DMS53 (cell line): ENCODE measurements at regions not wholly inside any gene's neighbourhood (a gene's known extent, or its start where the extent isn't known, plus 50 kb on each side); places are given as distances from the start of the nearest gene placed in this dataset.
A peak's percentile ranks its signal among the peaks of the same experiment; 100 is the strongest.
"Not testable (repeated sequence)": the region's sequence is repeated elsewhere in the genome, so short reads cannot be mapped to it uniquely, and the experiment has no call there.

ENCODE experiments used
- DNase-seq: peaks from one replicate; lab custom pipeline; 2025; lab: John Stamatoyannopoulos, UW

DNA sequence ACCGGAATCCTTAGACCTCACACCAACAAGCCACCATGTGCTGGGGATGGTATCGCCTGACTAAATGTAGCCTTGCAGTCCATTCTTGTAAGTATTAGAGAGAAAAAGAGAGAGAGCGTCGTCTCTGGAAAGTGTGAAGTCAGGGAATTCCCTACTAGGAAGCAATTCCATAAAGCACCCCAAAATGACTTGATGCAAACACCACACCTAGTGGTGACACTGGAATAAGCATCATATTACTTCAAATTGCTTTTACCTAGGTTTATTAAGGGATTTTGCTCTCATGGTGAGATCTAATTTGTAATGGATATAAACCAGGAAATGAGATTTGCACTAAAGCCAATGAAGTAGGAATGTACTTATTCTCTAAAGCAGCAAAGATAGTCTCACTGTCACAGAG, 111.4 kb upstream of the METTL9 start:
- DNase-seq, result not testable (repeated sequence)

DNA sequence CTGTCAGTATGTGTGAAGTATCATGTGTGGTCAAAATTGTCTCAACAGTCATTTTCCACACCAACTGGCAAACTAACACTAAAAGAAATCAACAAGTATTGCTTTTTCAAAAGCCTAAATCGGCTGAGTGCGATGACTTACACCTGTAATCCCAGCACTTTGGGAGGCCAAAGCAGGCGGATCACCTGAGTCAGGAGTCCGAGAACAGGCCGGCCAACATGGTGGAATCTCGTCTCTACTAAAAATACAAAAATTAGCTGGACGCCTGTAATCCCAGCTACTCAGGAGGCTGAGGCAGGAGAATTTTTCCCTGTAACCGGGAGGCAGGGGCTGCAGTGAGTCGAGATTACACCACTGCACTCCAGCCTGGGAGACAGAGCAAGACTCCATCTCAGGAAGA, 100.3 kb upstream of the METTL9 start:
- DNase-seq, result not testable (repeated sequence)

DNA sequence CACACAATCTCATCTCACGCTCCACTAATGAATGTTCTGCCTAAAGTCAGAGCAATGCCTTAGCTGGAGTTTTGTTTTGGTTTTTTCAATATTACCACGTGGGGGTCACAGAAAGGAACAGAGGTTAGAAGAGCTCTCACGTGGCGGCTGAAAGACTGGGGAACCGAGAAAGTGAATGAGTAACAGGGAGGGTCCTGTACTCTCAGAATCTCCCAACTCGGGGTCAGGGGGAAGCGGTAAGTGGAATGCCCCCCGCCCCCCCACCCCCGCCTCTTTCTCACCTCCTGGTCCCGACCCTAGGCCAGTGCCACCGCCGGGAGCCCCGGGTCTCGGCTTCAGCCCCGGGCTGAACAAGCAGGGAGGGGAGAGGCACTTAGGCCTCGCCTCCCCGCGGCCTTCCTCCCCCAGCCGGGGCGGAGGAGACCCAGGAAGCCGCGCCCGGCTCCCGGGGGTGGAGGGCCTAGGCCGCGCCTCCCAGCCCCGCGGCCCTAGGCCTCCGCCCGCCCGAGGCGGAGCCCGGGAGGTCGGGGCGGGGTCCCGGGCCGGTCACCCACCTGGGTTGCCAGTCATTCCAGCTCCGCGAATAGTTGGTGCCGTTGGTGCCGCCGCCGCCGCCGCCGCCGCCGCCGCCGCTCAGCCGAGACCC, 98.0 kb upstream of the METTL9 start:
- peak; percentile 87 for DNase-seq

DNA sequence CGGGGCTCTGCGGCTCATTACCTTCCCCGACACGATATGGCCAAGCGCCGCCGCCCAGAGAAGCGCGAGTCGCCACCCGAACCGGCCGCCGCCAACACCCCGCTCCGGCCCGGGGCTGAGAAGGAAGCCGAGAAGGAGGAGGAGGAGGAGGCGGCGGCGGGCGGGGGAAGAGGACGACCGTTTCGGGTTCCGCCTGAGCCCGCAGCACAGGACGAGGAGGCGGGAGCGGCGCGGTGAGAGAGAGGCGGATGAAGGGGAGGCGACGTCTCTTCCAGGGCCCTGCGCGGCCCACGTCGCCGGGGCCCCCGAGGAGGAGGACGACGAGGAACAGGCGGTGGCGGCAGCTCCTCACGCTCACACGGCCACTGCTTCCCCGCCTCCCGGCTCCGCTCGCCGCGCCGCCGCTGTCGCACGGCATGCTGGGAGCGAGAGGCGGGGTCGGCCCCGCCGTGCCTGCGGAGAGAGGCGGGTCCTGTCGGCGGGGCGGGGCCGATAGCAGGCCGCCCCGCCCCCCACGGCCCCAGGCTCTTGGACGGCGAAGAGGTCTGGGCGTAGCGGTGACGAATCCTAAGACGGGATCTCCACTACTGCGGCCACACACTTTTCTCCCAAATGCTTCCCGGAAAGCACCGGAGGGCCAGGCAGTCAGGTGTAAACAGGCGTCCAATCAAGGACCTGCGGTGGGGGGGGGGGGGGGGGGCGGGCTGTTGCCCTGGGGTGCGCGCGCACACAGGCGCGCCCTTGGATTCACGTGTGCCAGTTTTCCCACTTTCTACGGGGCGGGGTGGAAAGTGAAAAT, 97.3 kb upstream of the METTL9 start:
- peak; percentile 99 for DNase-seq

DNA sequence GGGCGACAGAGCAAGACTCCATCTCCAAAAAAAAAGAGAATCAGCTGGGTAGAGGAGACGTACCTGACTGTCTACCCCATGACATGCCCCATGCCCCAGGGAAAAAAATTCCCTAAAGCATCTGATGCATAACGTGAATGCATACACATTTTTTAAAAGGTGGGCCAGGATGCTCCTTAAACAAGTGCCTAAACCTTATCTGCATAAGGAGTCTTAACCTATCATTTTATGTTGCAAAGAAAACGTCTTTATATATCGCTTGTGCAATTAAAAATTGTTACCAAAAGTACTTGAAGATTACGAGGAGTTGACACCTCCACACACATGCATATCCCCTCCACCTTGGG, 95.8 kb upstream of the METTL9 start:
- DNase-seq, result not testable (repeated sequence)

DNA sequence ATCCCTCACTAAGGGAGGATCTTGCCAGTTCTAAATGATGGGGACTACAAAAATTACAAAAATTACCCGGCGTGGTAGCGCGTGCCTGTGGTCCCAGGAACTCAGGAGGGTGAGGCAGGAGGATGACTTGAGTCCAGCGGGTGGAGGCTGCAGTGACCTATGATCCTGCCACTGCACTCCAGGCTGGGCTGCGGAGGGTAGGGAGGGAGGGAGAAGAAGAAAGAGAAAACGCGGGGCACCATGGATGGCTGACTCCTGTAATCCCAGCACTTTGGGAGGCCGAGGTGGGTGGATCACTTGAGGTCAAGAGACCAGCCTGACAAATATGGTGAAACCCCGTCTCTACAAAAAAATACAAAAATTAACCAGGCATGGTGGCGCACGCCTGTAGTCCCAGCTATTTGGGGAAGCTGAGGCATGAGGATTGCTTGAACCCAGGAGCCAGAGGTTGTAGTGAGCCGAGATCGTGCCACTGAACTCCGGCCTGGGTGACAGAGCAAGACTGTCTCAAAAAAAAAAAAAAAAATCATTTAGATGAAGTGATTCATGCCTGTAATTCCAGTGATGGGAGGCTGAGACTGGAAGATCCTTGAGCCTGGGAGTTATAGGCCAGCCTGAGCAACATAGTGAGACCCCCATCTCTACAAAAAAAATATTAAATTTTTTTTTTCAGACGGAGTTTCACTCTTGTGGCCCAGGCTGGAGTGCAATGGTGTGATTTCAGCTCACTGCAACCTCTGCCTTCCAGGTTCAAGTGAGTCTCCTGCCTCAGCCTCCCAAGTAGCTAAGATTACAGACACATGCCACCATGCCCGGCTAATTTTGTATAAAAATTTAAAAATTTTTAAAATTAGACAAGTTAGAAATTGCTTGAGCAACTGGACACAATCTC, 95.2 kb upstream of the METTL9 start:
- DNase-seq, result not testable (repeated sequence)

DNA sequence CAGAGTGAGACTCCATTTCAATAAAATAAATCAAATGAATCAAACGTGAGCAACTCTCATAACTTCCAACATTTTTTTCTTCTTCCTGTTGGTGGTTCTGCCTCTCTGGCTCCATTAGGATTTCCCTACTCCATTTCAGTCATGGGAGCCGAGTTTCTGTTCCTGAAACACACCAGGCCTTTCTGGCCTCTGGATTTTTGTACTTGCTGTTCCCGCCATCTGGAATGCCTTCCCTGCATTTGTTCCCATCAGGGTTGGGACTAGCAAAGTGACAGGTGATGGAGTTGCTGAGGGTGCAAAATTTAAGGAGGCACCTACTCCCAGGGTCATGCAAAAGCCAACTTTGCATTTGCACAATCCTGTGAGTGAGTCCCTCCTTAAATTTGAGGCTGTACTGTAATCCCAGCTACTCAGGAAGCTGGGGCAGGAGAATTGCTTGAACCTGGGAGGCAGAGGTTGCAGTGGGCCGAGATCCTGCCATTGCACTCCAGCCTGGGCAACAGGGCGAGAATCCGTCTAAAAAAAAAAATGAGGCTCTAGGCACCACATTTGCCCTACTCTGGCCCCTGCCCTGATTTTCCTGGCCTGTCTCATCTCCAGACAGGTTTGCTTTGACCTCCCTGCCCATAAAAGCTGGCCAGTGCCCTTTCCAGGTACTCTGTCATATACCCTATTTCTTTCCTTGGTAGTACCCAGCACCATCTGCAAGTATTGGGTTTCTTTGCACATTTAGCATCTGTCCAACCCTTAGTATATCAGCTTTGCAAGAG, 93.4 kb upstream of the METTL9 start:
- DNase-seq, result not testable (repeated sequence)

DNA sequence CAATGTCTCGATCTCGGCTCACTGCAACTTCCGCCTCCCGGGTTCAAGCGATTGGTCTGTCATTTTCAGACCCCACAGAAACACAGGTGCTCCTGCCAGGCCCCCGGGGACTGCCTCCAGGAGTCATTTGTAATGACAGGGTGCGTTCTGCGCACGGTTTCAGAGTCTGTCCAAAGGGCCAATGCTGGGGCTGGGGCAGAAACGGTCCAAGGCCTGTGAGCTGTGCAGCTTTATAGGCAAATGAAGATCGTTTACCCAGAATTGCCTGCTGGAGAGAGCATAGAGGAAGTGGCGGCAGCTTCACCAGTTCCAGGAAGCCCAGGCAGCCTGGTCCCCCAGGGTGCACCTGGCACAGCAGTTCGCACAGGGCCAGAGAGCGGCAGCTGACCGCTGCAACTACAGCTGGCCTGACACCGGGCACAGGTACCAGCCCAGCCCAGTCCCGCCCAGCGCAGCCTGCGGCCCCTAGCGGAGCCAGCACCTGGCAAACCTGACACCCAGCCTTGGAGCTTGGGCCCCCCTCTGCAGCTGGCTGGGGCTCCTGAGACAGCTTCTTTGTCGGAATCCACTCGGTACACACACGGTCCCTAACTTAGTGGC, 92.4 kb upstream of the METTL9 start:
- peak; percentile 46 for DNase-seq

DNA sequence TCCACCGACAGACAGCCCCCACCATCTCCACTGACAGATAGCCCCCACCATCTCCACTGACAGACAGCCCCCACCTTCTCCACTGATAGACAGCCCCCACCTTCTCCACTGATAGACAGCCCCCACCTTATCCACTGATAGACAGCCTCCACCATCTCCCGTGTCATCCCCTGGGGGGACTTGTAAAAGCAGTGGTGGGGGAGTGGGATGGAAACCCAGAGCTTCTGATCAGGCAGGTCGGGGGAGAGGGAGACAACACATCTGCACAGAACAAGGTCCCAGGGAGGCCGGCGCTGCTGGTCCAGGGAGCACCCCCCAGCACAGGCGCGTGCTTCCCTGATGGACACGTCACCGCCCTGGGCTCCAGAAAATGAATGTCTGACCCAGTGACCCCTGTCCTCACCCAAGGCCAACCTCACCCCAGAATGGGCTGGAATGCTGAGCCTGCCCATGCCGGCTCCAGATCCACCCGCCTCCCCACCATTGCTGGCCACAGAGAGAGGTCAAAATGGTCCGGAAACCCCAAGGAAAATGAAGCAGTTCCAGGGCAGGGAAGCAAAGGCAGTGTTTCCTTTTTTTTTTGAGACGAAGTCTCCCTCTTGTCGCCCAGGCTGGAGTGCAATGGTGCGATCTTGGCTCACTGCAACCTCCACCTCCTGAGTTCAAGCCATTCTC, 91.6 kb upstream of the METTL9 start:
- DNase-seq, result not testable (repeated sequence)

DNA sequence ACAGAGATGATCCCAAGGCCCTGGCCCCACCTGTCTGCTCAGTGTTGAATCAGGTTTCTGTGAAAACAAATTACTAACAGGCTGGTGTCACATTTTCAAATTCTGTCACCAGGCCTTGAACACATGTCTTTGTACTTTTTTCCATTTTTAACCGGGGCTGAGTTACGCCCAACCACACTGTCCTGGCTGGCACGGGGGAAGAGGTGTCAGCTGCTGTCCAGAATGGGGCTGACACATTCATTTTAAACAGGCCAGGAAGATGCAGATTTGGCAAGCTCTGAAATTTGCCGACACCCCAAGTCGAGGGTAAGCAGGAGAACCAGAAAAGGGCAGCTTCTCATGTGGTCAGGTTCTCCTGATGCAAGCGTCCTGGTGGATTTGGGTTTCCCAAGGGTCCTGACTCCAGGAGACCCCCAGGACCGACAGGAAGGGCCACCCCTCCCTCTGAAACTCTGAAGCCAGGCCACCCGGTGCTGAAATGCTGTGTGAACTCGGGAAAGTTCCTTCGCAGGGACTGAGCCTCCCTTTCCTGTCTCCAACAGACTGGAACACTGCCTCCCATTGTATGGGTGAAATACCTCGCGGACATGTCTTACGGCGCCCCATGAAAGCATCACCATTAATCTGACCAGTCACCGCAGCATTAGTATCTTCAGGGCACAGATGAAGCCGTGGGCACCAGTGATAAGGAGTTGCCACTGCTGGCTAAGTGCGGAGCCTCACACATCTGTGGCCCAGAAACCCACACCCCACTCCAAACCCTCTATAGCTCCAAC, 90.5 kb upstream of the METTL9 start:
- DNase-seq, result not testable (repeated sequence)

DNA sequence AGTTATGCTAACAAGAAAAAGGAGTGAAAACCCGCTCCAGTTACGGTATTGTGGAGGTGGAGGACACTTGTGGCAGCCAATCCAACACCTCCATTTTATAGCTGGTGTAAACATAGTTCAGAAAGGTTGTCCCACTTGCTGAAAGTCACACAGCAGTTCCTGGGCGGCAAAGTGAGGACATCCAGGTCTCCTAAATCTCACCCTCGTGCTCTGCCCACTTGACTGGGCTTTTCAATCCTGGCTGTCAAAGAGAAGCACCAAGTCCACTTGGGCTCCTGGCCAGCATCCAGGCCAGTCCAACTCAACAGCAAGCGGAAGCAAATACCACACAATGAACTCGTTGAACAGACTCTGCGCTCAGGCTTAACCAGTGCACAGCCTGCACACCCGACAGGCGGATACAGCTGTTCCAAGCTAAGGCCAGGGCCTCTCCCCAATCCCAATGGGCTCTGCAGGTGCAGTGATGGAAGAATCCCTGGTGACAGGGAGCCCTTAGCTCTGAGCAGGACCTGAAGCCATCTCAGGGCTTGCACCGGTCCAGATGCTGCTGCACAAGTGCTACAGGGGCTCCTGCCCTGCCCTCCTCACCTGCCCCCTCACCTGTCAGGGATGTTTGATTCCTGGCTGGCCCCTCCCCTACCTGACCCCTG, 89.8 kb upstream of the METTL9 start:
- DNase-seq, result peak; percentile 33

DNA sequence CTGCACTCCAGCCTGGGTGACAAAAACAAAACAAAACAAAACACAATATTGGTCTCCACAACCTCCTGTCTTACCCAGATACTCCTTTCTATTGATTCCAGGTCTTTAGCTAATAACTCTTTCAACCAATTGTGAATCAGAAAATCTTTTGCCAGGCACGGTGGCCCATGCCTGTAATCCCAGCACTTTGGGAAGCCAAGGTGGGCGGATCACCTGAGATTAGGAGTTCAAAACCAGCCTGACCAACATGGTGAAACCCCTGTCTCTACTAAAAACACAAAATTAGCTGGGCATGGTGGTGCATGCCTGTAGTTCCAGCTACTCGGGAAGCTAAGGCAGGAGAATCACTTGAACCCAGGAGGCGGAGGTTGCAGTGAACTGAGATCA, 88.5 kb upstream of the METTL9 start:
- DNase-seq, result not testable (repeated sequence)

DNA sequence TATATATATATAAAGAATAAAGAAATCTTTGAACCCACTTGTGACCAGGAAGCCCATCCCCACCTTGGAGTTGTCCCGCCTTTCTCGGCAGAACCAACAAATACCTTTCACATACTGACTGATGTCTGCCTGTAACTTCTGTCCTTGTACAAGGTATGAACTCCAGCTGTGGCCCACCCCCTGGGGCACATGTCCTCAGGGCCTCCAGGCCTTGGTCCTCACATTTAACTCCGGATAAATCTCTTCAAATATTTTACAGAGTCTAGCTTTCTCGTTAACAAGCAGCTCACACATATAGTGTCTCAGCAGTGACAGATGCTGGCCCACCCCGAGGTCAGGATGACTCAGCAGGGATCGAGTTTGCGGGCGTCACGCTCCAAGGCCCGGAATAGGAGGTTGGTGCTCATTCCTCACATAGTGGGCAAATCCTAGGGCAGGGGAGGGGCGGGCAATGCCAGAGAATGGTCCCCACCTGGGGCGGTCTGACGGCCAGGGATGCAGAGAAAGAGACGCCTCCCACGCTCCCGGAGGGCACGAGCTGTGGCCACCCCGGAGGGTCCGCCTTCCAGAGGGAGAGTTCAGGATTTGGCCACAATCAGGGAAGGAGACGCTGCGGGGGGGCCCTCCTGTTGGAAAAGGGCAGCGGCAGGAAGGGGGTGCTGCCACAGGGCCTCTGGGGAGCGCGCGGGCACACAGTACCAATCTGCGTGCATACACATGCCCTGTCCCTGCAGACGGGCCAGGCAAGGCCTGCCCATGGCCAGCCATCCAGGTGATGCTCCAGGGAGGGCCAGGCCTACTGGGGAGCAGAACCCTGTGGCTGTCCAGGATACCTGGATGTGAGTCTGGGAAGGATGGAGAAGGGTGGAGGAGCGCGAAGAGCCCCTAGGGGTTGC, 87.8 kb upstream of the METTL9 start:
- peak; percentile 78 for DNase-seq

DNA sequence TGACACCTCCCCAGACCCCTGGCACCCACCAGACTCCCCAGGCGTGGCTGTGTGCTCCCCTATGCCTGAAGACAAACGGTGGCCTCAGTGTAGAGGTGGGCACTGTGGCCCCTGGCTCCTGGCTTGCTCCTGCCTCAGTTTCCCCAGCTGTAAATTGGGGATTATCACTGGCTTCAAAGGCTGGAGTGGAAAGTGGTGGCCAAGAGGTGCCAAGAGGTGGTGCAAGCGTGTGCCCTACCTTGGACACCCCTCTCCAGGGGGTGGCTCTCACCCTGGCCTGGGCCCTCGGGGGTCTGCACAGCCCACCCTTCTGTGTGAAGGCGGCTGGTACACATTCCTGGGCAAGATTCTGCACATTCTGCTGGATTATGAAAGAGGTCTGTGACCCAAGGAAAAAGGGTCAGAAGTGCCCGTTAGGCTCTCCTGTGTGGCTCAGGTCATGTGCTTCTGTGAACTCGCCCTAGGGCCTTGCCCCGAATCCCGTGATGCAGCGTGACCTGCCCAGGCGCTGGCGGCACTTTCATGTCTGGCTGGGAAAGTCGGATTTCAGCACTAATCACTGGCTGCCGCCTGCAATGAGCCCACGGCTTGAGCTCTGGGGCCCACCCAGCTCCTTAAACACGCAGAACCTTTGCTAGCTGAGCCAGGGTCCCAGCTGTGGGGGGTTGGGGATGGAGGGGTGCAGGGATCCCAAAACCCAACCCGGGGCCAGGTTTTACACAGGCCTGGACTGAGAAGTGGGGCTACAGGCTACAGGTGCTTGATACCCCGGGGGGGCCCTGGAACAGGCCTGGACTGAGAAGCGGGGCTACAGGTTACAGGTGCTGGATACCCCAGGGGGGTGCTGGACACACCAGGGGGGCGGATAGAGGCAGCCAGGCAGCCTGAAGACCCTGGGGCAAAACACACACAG, 86.8 kb upstream of the METTL9 start:
- not testable (repeated sequence) for DNase-seq

DNA sequence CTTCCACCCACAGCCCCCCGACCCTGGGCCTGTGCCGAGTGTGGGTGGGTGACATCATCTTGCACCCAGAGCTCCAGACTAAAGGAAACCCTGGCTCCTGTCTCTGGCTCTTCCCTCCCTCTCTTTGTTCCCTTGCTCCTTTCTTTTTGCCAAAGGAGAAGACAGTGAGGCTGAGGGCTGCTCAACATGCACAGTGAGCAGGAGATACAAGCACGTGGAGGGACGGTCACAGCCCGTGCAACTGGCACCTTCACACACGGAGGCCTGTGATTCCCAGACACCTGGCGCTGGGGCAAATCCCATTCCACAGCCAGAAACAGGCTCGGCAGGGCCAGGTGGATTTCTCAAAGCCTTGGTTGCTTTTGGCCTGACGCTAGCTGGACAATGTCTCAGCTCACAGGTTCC, 86.0 kb upstream of the METTL9 start:
- not testable (repeated sequence) for DNase-seq

DNA sequence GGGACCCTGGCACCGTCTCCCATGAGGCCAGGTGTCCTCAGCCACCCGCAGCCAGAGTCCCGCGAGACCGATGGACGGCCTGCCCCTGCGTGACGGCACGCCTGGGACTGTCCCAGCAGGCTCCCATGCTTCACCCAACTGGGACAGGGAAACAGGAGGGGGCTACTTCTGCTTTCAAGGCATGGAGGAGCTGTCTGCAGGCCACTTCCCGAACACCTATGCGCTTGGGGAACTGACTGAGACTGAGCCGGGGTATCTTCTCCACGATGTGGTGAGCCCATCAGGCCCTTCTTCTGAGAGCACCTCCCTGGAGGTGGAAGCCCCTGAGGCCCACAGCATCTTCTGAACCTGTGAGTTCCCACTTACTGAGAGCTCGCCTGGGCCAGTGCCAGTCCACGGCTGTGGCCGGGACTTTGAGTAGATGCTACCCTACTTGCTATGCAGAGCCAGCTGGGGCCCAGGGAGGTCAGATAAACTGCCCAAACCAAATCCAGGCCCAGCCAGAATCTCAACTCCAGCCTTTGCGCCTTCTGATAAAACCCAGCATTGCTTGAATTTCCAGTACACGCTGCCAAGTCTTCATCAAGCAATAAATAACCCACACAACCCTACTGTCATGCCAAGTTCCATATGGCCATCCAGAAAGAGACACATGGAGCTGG, 85.4 kb upstream of the METTL9 start:
- not testable (repeated sequence) for DNase-seq

DNA sequence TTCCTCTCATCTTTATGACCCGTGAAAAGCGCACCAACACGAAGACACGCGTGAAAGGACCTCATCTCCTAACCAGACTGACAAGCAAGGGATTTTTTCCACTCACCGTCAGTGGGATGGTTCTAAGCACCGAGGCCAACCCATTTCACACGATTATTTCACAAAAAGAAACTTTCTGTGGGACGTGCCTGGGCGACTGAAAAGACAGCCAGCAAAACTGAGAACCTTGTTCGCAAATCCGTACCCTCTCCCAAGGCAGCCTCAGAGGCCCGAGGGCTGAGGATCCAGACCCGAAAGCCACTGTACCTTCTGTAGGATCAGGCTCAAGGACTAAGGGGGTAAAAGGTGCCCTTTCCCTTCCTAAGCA, 84.9 kb upstream of the METTL9 start:
- DNase-seq, result not testable (repeated sequence)
